Panc1 (cell line): ENCODE measurements at regions not wholly inside any gene's neighbourhood (a gene's known extent, or its start where the extent isn't known, plus 50 kb on each side); places are given as distances from the start of the nearest gene placed in this dataset.

Source experiments
- ATAC-seq: fragments of 200-7000 bp; cut with Tn5 transposase; 2 replicates; pipeline ENCODE4 v1.9.1; 2020; ENCODE audit warnings: mild to moderate bottlenecking, moderate library complexity
- BruUV-seq: library from RNA; stranded (reverse); fragments of 400-500 nt; replicated peaks from 2 replicates; lab custom pipeline; 2021; lab: Mats Ljungman, UMichigan
- CTCF ChIA-PET: fragments of 300-600 bp; sonication (Branson Sonifier 250); formaldehyde crosslinking; loops from one replicate; lab custom pipeline; 2022; ENCODE audit warnings: antibody characterized with exemption; lab: Charles Lee
- POLR2A ChIA-PET: fragments of 300-600 bp; sonication (Branson Sonifier 250); formaldehyde crosslinking; loops from one replicate; lab custom pipeline; 2022; ENCODE audit warnings: antibody characterized with exemption; lab: Charles Lee
- DNase-seq: peaks from one replicate; pipeline ENCODE4 v3.0.0-alpha.2; 2010; ENCODE audit warnings: low read depth, low spot score
- H3K27ac ChIP-seq: 2 replicates; pipeline ENCODE4 v1.5.1; 2011; ENCODE audit warnings: mild to moderate bottlenecking, low read length, inconsistent platforms
- H3K27me3 ChIP-seq: fragments of 200-500 bp; sonication (Bioruptor generic); 2 replicates; pipeline ENCODE4 v1.6.0; 2014; ENCODE audit warnings: low read length, inconsistent platforms; ENCODE audit not compliant: control insufficient read depth, insufficient read depth
- H3K36me3 ChIP-seq: fragments of 200-500 bp; sonication (Bioruptor generic); 2 replicates; pipeline ENCODE4 v1.5.1; 2014; ENCODE audit warnings: inconsistent platforms, mild to moderate bottlenecking, low read length, moderate library complexity; ENCODE audit not compliant: control insufficient read depth, insufficient read depth
- H3K4me1 ChIP-seq: 2 replicates; pipeline ENCODE4 v1.5.1; 2011; ENCODE audit warnings: inconsistent platforms, mild to moderate bottlenecking, low read length, moderate library complexity; ENCODE audit not compliant: control insufficient read depth, insufficient read depth
- H3K4me3 ChIP-seq, 2 experiments: 2 replicates each; pipeline ENCODE4 v1.5.1; 2011 to 2012; ENCODE audit warnings: low read depth in 2 of 2, low read length in 2 of 2, mild to moderate bottlenecking in 2 of 2, inconsistent platforms in 1 of 2, moderate library complexity in 1 of 2
- H3K9me3 ChIP-seq: fragments of 200-500 bp; sonication (Bioruptor generic); 2 replicates; pipeline ENCODE4 v1.5.1; 2014; ENCODE audit warnings: low read depth, mild to moderate bottlenecking, inconsistent platforms, low read length, moderate library complexity; ENCODE audit not compliant: control insufficient read depth, insufficient read depth
- CTCF ChIP-seq: fragments of 450-650 bp; IDR thresholded peaks from 2 replicates; pipeline ENCODE4 v1.5.1; 2017; ENCODE audit warnings: mild to moderate bottlenecking
- POLR2AphosphoS5 ChIP-seq: IDR thresholded peaks from 2 replicates; pipeline ENCODE4 v1.6.1; 2012; ENCODE audit warnings: mild to moderate bottlenecking, low read depth, low read length, moderate library complexity
- REST ChIP-seq, 2 experiments: IDR thresholded peaks; 2 replicates each; pipeline ENCODE4 v1.6.1; 2011 to 2012; ENCODE audit warnings: low read depth in 2 of 2, control low read depth in 1 of 2, low read length in 1 of 2, mild to moderate bottlenecking in 1 of 2, moderate library complexity in 1 of 2; ENCODE audit not compliant: insufficient read depth in 1 of 2
- SIN3A ChIP-seq: IDR thresholded peaks from 2 replicates; pipeline ENCODE4 v1.6.1; 2012; ENCODE audit warnings: low read depth, mild to moderate bottlenecking, low read length, moderate library complexity, borderline replicate concordance; ENCODE audit not compliant: insufficient read depth
- TCF7L2 ChIP-seq: IDR thresholded peaks from 2 replicates; pipeline ENCODE4 v1.6.1; 2011; ENCODE audit warnings: mild to moderate bottlenecking, low read depth, low read length, inconsistent platforms
- in situ Hi-C: cut with HindIII; loops from 2 replicates; pipeline ENCODE4 v1.10.0; 2016; ENCODE audit warnings: low sequenced_read_pairs, low pct_unique_long_range_greater_than_20kb
- intact Hi-C: fragments of 100-400 bp; cut with micrococcal nuclease; formaldehyde crosslinking; loops from one replicate; pipeline ENCODE4 v1.10.0; 2022; ENCODE audit not compliant: unreplicated experiment

GRCh38 chr11:70643642-70644041 is 245.3 kb downstream of the CTTN start:
- ChIA-PET CTCF (interaction anchor here (0.6 kb wide), 1 partner anchor 62 kb away, joined by 7 read pairs; no protein-coding TSS in a partner anchor), POLR2A (no interaction called here)
- H3K27ac ChIP-seq: no peak overlapping the region
- H3K9me3 ChIP-seq: no peaks in the 10 kb centered on the region
- H3K36me3 ChIP-seq: no peaks in the 10 kb centered on the region
- DNase-seq (no peak), ATAC-seq (no peak)
- H3K4me1 ChIP-seq: no peaks in the 10 kb centered on the region
- H3K27me3 ChIP-seq: peaks cover 9% of the 10 kb centered on the region; the same call in 1 of the 2 replicates
- TF ChIP-seq REST (IDR thresholded peaks at IDR 0.05; ENCODE audit: insufficient read depth in 1 of 2, low read depth in 2 of 2, low read length in 1 of 2) (no peak), CTCF (no peak), SIN3A (no peak), POLR2AphosphoS5 (no peak), TCF7L2 (no peak)
- BruUV-seq: no TSS peak
- in situ Hi-C loops (no loop called here), intact Hi-C loops (no loop called here)
- H3K4me3 ChIP-seq: no peak overlapping the region

GRCh38 chr11:70644343-70645060 is 246.2 kb downstream of the CTTN start:
- ChIA-PET POLR2A (no interaction called here), CTCF (no interaction called here)
- no peak for ATAC-seq
- in situ Hi-C loops (no loop called here), intact Hi-C loops (no loop called here)
- Histone ChIP-seq H3K9me3 (no peaks in the 10 kb centered on the region), H3K4me3 (no peak overlapping the region), H3K4me1 (no peaks in the 10 kb centered on the region), H3K36me3 (no peaks in the 10 kb centered on the region), H3K27ac (no peak overlapping the region), H3K27me3 (peaks cover 9% of the 10 kb centered on the region; the same call in 1 of the 2 replicates)
- BruUV-seq: no TSS peak
- TF ChIP-seq REST (IDR thresholded peaks at IDR 0.05; ENCODE audit: insufficient read depth in 1 of 2, low read depth in 2 of 2, low read length in 1 of 2) (no peak), CTCF (no peak)
- no peak for DNase-seq
